ENCODE measurements at regions not wholly inside any gene's neighbourhood (a gene's known extent, or its start where the extent isn't known, plus 50 kb on each side); places are given as distances from the start of the nearest gene placed in this dataset.
A peak's percentile ranks its signal among the peaks of the same experiment; 100 is the strongest.
"Not testable (repeated sequence)": the region's sequence is repeated elsewhere in the genome, so short reads cannot be mapped to it uniquely, and the experiment has no call there.

- H4K5ac ChIP-seq (ENCODE audit: insufficient read length, low read depth, low read length); H4K20me1 ChIP-seq (replicated peaks in 1 of 2; ENCODE audit: control insufficient read depth in 1 of 2, insufficient read depth in 2 of 2, low read length in 2 of 2); H2BK12ac ChIP-seq (ENCODE audit: low read depth, low read length); H4K8ac ChIP-seq (ENCODE audit: extremely low read depth, insufficient read depth, low read length); DNase-seq (ENCODE audit: low read depth in 1 of 2, low spot score in 2 of 2); H3K18ac ChIP-seq (ENCODE audit: extremely low read depth, low read length); H2BK5ac ChIP-seq (ENCODE audit: low read depth, low read length); H3K27ac ChIP-seq (ENCODE audit: low read depth, low read length); POLR2A ChIA-PET (ENCODE audit: partially characterized antibody); H3K4ac ChIP-seq (replicated peaks; ENCODE audit: insufficient read length, low read depth, low read length); H3K9ac ChIP-seq (replicated peaks in 1 of 4; ENCODE audit: extremely low read depth in 1 of 4, low read depth in 3 of 4, low read length in 3 of 4); H3K79me1 ChIP-seq (ENCODE audit: low read depth, low read length); H2AK5ac ChIP-seq (ENCODE audit: low read depth, low read length); H3K79me2 ChIP-seq (ENCODE audit: control insufficient read depth in 1 of 2, insufficient read depth in 2 of 2, low read length in 2 of 2); H3K27me3 ChIP-seq (replicated peaks in 1 of 4; ENCODE audit: control insufficient read depth in 3 of 4, extremely low read depth in 1 of 4, insufficient read depth in 3 of 4, low read length in 3 of 4); H3K4me3 ChIP-seq (ENCODE audit: extremely low read depth in 1 of 4, insufficient read depth in 2 of 4, low read depth in 3 of 4, low read length in 4 of 4); H2BK120ac ChIP-seq (replicated peaks; ENCODE audit: low read depth, low read length); H3K36me3 ChIP-seq (ENCODE audit: control insufficient read depth in 2 of 4, insufficient read depth in 4 of 4, low read length in 3 of 4); H3K4me1 ChIP-seq (replicated peaks in 1 of 4; ENCODE audit: control insufficient read depth in 3 of 4, insufficient read depth in 4 of 4, low read length in 3 of 4); H2BK15ac ChIP-seq (ENCODE audit: low read length); H3K9me3 ChIP-seq (ENCODE audit: insufficient read depth in 2 of 2, low read depth in 1 of 2, low read length in 1 of 2); H3K56ac ChIP-seq (replicated peaks; ENCODE audit: insufficient read length, low read depth, low read length); H3K23ac ChIP-seq (ENCODE audit: insufficient read length); H2BK20ac ChIP-seq (ENCODE audit: low read length); H3K14ac ChIP-seq (ENCODE audit: insufficient read length); H4K91ac ChIP-seq (replicated peaks; ENCODE audit: insufficient read length, low read length); H3K4me2 ChIP-seq (ENCODE audit: insufficient read depth in 1 of 2, low read depth in 2 of 2, low read length in 2 of 2); H3K23me2 ChIP-seq (ENCODE audit: low read depth, low read length): not testable (repeated sequence)
- CTCF ChIA-PET (ENCODE audit: partially characterized antibody), result interaction anchor here (0.7 to 1.4 kb wide), 3 partner anchors 9 to 65 kb away, joined by 3 read pairs; no protein-coding TSS in a partner anchor
- TF ChIP-seq, protein P1, sequence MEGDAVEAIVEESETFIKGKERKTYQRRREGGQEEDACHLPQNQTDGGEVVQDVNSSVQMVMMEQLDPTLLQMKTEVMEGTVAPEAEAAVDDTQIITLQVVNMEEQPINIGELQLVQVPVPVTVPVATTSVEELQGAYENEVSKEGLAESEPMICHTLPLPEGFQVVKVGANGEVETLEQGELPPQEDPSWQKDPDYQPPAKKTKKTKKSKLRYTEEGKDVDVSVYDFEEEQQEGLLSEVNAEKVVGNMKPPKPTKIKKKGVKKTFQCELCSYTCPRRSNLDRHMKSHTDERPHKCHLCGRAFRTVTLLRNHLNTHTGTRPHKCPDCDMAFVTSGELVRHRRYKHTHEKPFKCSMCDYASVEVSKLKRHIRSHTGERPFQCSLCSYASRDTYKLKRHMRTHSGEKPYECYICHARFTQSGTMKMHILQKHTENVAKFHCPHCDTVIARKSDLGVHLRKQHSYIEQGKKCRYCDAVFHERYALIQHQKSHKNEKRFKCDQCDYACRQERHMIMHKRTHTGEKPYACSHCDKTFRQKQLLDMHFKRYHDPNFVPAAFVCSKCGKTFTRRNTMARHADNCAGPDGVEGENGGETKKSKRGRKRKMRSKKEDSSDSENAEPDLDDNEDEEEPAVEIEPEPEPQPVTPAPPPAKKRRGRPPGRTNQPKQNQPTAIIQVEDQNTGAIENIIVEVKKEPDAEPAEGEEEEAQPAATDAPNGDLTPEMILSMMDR (IDR thresholded peaks at IDR 0.05; ENCODE audit: control extremely low read depth in 1 of 3, insufficient read depth in 1 of 3, low read depth in 1 of 3, low read length in 3 of 3), result peak in 2 of 3 experiments; percentile 34 to 39; a peak in 2 of 4 replicates
- TF ChIP-seq RAD21 (IDR thresholded peaks at IDR 0.05 in 1 of 2, conservative IDR thresholded peaks at IDR 0.05 in 1 of 2; ENCODE audit: low read depth in 2 of 2, low read length in 2 of 2), result peak; percentile 35 to 49
- 56% methylated on average over 6 of the region's 7 CpGs; no CpG with 5 or more reads in 1 of the 2 experiments for WGBS, 2 experiments (ENCODE audit: extremely low coverage in 1 of 2, insufficient coverage in 1 of 2, insufficient read length in 1 of 2, insufficient replicate concordance in 2 of 2, low coverage in 1 of 2, low lambda C conversion rate in 2 of 2, missing lambda C conversion rate in 1 of 2)
- H2AFZ ChIP-seq (ENCODE audit: low read length), result peak overlapping the region; percentile 81; the same call in 1 of the 2 replicates
- peak; percentile 66 for FAIRE-seq
Observed at GRCh38 chrX:96546281-96546680, 138.4 kb upstream of the DIAPH2 start.
